HG02852 (cell line): ENCODE measurements at regions not wholly inside any gene's neighbourhood (a gene's known extent, or its start where the extent isn't known, plus 50 kb on each side); places are given as distances from the start of the nearest gene placed in this dataset.
"Not testable (repeated sequence)": the region's sequence is repeated elsewhere in the genome, so short reads cannot be mapped to it uniquely, and the experiment has no call there.

ENCODE experiments used
- ATAC-seq: cut with Tn5 transposase; IDR thresholded peaks from one replicate; pipeline ENCODE4 v1.9.1; 2021; ENCODE audit warnings: mild to moderate bottlenecking, moderate library complexity; ENCODE audit not compliant: unreplicated experiment

- no peak for ATAC-seq
Measured at GRCh38 chr6:63440594-63440993, 120.8 kb upstream of the LGSN start.

- no peak for ATAC-seq
Measured at GRCh38 chr6:63441266-63441956, 121.6 kb upstream of the LGSN start.

- ATAC-seq: no peak
Measured at GRCh38 chr6:63442870-63443269, 123.1 kb upstream of the LGSN start.

- no peak for ATAC-seq
Measured at GRCh38 chr6:63444768-63445167, 125.0 kb upstream of the LGSN start.

GRCh38 chr6:63446405-63446804 lies 125.9 kb upstream of the LOC128125822 start:
- ATAC-seq: no peak

GRCh38 chr6:63447134-63447533 lies 125.1 kb upstream of the LOC128125822 start:
- ATAC-seq: no peak

GRCh38 chr6:63448229-63448628 lies 124.1 kb upstream of the LOC128125822 start:
- ATAC-seq: no peak

GRCh38 chr6:63449714-63450113 lies 122.6 kb upstream of the LOC128125822 start:
- no peak for ATAC-seq

- no peak for ATAC-seq
Measured at GRCh38 chr6:63451238-63451637, 121.0 kb upstream of the LOC128125822 start.

- no peak for ATAC-seq
Measured at GRCh38 chr6:63452125-63452524, 120.2 kb upstream of the LOC128125822 start.

GRCh38 chr6:63456734-63457133 lies 115.5 kb upstream of the LOC128125822 start:
- ATAC-seq: no peak

GRCh38 chr6:63458480-63459115 lies 113.7 kb upstream of the LOC128125822 start:
- ATAC-seq: peak; percentile 90

- ATAC-seq: no peak
Measured at GRCh38 chr6:63459814-63460213, 112.5 kb upstream of the LOC128125822 start.

- ATAC-seq: no peak
Measured at GRCh38 chr6:63460971-63461370, 111.3 kb upstream of the LOC128125822 start.

- no peak for ATAC-seq
Measured at GRCh38 chr6:63464060-63464459, 108.2 kb upstream of the LOC128125822 start.

- no peak for ATAC-seq
Measured at GRCh38 chr6:63465750-63466149, 106.5 kb upstream of the LOC128125822 start.

GRCh38 chr6:63466242-63466733 lies 106.0 kb upstream of the LOC128125822 start:
- ATAC-seq: no peak

- no peak for ATAC-seq
Measured at GRCh38 chr6:63467247-63467954, 104.9 kb upstream of the LOC128125822 start.

GRCh38 chr6:63471145-63471544 lies 101.1 kb upstream of the LOC128125822 start:
- ATAC-seq: not testable (repeated sequence)

- ATAC-seq: no peak
Measured at GRCh38 chr6:63471654-63472053, 100.6 kb upstream of the LOC128125822 start.

GRCh38 chr6:63475707-63476106 lies 96.6 kb upstream of the LOC128125822 start:
- no peak for ATAC-seq

GRCh38 chr6:63476302-63476701 lies 96.0 kb upstream of the LOC128125822 start:
- ATAC-seq: no peak
